ENCODE measurements at regions not wholly inside any gene's neighbourhood (a gene's known extent, or its start where the extent isn't known, plus 50 kb on each side); places are given as distances from the start of the nearest gene placed in this dataset.

GRCh38 chr14:60349663-60350365, 100.8 kb downstream of the PPM1A start:
- no peak overlapping the region for H3K27ac ChIP-seq (ENCODE audit: extremely low read depth, low read depth, low read length)
- 0 out of 2 replicates have a peak, but pooled peaks cover 3% of the 10 kb centered on the region for H3K4me1 ChIP-seq (ENCODE audit: control insufficient read depth, insufficient read depth, low read length)
- H3K36me3 ChIP-seq (ENCODE audit: control insufficient read depth in 2 of 2, insufficient read depth in 1 of 2, low read length in 2 of 2), result no peaks in the 10 kb centered on the region
- H3K4me3 ChIP-seq (ENCODE audit: low read depth, low read length), result no peak overlapping the region
- H3K9me3 ChIP-seq (ENCODE audit: control insufficient read depth, insufficient read depth, low read depth, low read length), result no peaks in the 10 kb centered on the region
- CTCF ChIA-PET, result interaction anchor here (0.5 to 4.2 kb wide), 47 partner anchors 8 to 994 kb away, joined by 3 to 29 read pairs (median 4); no protein-coding TSS in a partner anchor
- TF ChIP-seq ZNF37A (tag by site-specific recombination; IDR thresholded peaks at IDR 0.05) (no peak), ZNF654 (tag by site-specific recombination; IDR thresholded peaks at IDR 0.05; ENCODE audit: low read depth) (peak; percentile 54), ZNF24 (tag by site-specific recombination; IDR thresholded peaks at IDR 0.05) (no peak), HOXA7 (CRISPR knock-in tag; IDR thresholded peaks at IDR 0.05; ENCODE audit: borderline replicate concordance) (no peak), ZNF530 (tag by site-specific recombination; IDR thresholded peaks at IDR 0.05; ENCODE audit: low read depth) (no peak), TRIM28 (IDR thresholded peaks at IDR 0.05; ENCODE audit: borderline replicate concordance, low read length) (no peak)
- POLR2A ChIA-PET, result no interaction called here

DNA sequence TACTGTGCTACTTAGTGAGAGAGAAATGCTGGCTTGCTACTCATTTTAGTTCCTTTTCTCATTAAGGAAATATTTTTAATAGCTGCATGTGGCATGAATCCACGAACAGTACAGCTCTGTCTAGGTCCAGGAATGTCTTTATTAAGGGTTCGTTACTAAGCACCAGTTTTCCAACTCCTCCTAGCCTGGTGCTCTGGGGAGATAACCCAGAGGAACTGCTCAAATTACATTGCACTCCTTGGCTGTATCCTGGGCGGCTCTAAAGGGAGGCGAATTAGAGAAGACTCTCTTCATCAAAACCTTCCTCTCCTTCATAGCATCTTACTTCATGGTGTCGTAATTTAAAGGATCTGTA, 101.3 kb downstream of the PPM1A start:
- H3K4me1 ChIP-seq (ENCODE audit: control insufficient read depth, insufficient read depth, low read length), result 0 out of 2 replicates have a peak, but pooled peaks cover 3% of the 10 kb centered on the region
- H3K9me3 ChIP-seq (ENCODE audit: control insufficient read depth, insufficient read depth, low read depth, low read length), result no peaks in the 10 kb centered on the region
- TF ChIP-seq ZNF292 (tag by site-specific recombination; IDR thresholded peaks at IDR 0.05; ENCODE audit: borderline replicate concordance, low read depth) (no peak), ZNF791 (tag by site-specific recombination; IDR thresholded peaks at IDR 0.05) (no peak), ZNF777 (tag by site-specific recombination; IDR thresholded peaks at IDR 0.05; ENCODE audit: borderline replicate concordance) (no peak), ZSCAN16 (tag by site-specific recombination; IDR thresholded peaks at IDR 0.05) (no peak), ZNF785 (tag by site-specific recombination; IDR thresholded peaks at IDR 0.05) (no peak), ZBTB20 (tag by site-specific recombination; IDR thresholded peaks at IDR 0.05) (no peak), KLF1 (tag by site-specific recombination; IDR thresholded peaks at IDR 0.05) (no peak), SETDB1 (IDR thresholded peaks at IDR 0.05; ENCODE audit: insufficient read length, low read length) (no peak), ZNF704 (tag by site-specific recombination; IDR thresholded peaks at IDR 0.05) (no peak)
- H3K4me3 ChIP-seq (ENCODE audit: low read depth, low read length), result no peak overlapping the region
- CTCF ChIA-PET, result interaction anchor here (0.5 to 4.2 kb wide), 39 partner anchors 8 to 994 kb away, joined by 3 to 29 read pairs (median 4); no protein-coding TSS in a partner anchor
- no peak overlapping the region for H3K27ac ChIP-seq (ENCODE audit: extremely low read depth, low read depth, low read length)
- POLR2A ChIA-PET, result no interaction called here
- no peaks in the 10 kb centered on the region for H3K36me3 ChIP-seq (ENCODE audit: control insufficient read depth in 2 of 2, insufficient read depth in 1 of 2, low read length in 2 of 2)

DNA sequence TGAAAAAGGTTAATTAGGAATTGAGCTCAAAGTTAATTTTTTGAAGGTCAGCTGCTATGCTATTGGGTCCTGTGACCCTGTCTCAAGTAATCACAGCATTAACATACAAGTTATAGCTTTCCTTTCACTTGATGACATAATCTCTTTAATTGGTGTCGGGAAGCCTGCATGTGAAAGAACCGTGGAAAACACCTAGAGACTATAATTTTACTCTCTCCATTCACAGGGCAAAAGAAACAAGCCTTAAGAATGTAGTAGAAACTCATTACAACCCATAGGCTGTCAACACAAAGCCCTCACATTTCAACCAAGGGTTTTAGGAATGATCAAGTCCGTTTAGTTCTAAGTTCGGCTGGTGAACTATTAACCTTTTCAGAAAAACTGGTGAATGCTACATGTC, 104.4 kb downstream of the PPM1A start:
- Histone ChIP-seq H3K9me3 (ENCODE audit: control insufficient read depth, insufficient read depth, low read depth, low read length) (no peaks in the 10 kb centered on the region), H3K4me1 (ENCODE audit: control insufficient read depth, insufficient read depth, low read length) (0 out of 2 replicates have a peak, but pooled peaks cover 3% of the 10 kb centered on the region), H3K36me3 (ENCODE audit: control insufficient read depth in 2 of 2, insufficient read depth in 1 of 2, low read length in 2 of 2) (no peaks in the 10 kb centered on the region), H3K4me3 (ENCODE audit: low read depth, low read length) (no peak overlapping the region), H3K27ac (ENCODE audit: extremely low read depth, low read depth, low read length) (no peak overlapping the region)
- ChIA-PET CTCF (interaction anchor here (1.4 kb wide), 1 partner anchor 21 kb away, joined by 3 read pairs; no protein-coding TSS in a partner anchor), POLR2A (no interaction called here)
- TF ChIP-seq ZNF214 (tag by site-specific recombination; IDR thresholded peaks at IDR 0.05; ENCODE audit: borderline replicate concordance), result no peak
- TF ChIP-seq, protein P1, sequence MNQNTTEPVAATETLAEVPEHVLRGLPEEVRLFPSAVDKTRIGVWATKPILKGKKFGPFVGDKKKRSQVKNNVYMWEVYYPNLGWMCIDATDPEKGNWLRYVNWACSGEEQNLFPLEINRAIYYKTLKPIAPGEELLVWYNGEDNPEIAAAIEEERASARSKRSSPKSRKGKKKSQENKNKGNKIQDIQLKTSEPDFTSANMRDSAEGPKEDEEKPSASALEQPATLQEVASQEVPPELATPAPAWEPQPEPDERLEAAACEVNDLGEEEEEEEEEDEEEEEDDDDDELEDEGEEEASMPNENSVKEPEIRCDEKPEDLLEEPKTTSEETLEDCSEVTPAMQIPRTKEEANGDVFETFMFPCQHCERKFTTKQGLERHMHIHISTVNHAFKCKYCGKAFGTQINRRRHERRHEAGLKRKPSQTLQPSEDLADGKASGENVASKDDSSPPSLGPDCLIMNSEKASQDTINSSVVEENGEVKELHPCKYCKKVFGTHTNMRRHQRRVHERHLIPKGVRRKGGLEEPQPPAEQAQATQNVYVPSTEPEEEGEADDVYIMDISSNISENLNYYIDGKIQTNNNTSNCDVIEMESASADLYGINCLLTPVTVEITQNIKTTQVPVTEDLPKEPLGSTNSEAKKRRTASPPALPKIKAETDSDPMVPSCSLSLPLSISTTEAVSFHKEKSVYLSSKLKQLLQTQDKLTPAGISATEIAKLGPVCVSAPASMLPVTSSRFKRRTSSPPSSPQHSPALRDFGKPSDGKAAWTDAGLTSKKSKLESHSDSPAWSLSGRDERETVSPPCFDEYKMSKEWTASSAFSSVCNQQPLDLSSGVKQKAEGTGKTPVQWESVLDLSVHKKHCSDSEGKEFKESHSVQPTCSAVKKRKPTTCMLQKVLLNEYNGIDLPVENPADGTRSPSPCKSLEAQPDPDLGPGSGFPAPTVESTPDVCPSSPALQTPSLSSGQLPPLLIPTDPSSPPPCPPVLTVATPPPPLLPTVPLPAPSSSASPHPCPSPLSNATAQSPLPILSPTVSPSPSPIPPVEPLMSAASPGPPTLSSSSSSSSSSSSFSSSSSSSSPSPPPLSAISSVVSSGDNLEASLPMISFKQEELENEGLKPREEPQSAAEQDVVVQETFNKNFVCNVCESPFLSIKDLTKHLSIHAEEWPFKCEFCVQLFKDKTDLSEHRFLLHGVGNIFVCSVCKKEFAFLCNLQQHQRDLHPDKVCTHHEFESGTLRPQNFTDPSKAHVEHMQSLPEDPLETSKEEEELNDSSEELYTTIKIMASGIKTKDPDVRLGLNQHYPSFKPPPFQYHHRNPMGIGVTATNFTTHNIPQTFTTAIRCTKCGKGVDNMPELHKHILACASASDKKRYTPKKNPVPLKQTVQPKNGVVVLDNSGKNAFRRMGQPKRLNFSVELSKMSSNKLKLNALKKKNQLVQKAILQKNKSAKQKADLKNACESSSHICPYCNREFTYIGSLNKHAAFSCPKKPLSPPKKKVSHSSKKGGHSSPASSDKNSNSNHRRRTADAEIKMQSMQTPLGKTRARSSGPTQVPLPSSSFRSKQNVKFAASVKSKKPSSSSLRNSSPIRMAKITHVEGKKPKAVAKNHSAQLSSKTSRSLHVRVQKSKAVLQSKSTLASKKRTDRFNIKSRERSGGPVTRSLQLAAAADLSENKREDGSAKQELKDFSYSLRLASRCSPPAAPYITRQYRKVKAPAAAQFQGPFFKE (tag by site-specific recombination; IDR thresholded peaks at IDR 0.05; ENCODE audit: borderline replicate concordance), result no peak
- TF ChIP-seq BCL11A (tag by site-specific recombination; IDR thresholded peaks at IDR 0.05; ENCODE audit: low read depth), result no peak
- no peak for TF ChIP-seq TCF7L2 (IDR thresholded peaks at IDR 0.05; ENCODE audit: borderline replicate concordance, low read depth, low read length)
- no peak for TF ChIP-seq ZNF146 (tag by site-specific recombination; IDR thresholded peaks at IDR 0.05)
- TF ChIP-seq SP3 (tag by site-specific recombination; IDR thresholded peaks at IDR 0.05), result no peak
- no peak for TF ChIP-seq OVOL3 (tag by site-specific recombination; IDR thresholded peaks at IDR 0.05)
- no peak for TF ChIP-seq ZNF658 (tag by site-specific recombination; IDR thresholded peaks at IDR 0.05)
- no peak for TF ChIP-seq ZFHX2 (tag by site-specific recombination; conservative IDR thresholded peaks at IDR 0.05)
- no peak for TF ChIP-seq EGR2 (tag by site-specific recombination; IDR thresholded peaks at IDR 0.05; ENCODE audit: low read depth)
- no peak for TF ChIP-seq ZNF37A (tag by site-specific recombination; IDR thresholded peaks at IDR 0.05)
